ENCODE measurements at regions not wholly inside any gene's neighbourhood (a gene's known extent, or its start where the extent isn't known, plus 50 kb on each side); places are given as distances from the start of the nearest gene placed in this dataset.

DNA sequence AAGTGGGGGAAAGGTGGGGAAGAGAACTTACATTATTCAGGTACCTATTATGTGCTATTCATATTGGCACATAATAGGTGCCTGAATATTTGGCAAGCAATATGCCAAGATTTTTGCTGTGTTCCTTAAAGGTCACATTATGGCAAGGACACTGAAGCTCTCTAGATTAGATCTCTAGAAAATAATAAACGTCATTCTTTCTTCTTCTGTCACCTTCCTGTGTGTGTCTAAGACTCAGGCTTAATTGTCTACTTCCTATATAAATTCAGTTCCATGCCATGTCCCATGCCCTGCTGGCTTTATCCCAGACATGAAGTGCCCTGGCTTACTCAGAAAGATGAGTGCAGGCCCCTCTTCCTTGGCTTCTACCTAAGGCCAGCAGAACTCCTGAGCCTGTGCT is 191.1 kb upstream of the CTAGE1 start:
- Histone ChIP-seq H3K36me3 (replicated peaks in 1 of 2; ENCODE audit: control insufficient read depth in 2 of 2, insufficient read depth in 2 of 2, low read length in 2 of 2) (no peaks in the 10 kb centered on the region), H3K14ac (ENCODE audit: low read length) (no peak overlapping the region), H2BK5ac (ENCODE audit: low read length) (no peak overlapping the region), H2AFZ (ENCODE audit: low read length) (no peak overlapping the region), H3K18ac (ENCODE audit: low read length) (no peak overlapping the region), H3K23ac (ENCODE audit: low read depth, low read length, poor library complexity) (no peak overlapping the region), H3K79me1 (ENCODE audit: low read depth, low read length) (no peaks in the 10 kb centered on the region), H2BK15ac (ENCODE audit: low read length) (no peak overlapping the region), H2AK5ac (ENCODE audit: low read depth, low read length) (no peak overlapping the region), H3K9ac (ENCODE audit: low read depth, low read length, poor library complexity) (no peak overlapping the region), H3K4ac (ENCODE audit: low read length) (no peak overlapping the region), H4K8ac (ENCODE audit: low read depth, low read length) (no peak overlapping the region), H2BK12ac (ENCODE audit: low read length) (no peak overlapping the region), H4K91ac (ENCODE audit: low read depth, low read length, poor library complexity) (no peak overlapping the region), H2BK120ac (ENCODE audit: low read depth, low read length) (no peak overlapping the region), H3K27ac (replicated peaks; ENCODE audit: low read length) (no peak overlapping the region), H3K4me2 (ENCODE audit: insufficient read depth, low read length, poor library complexity, severe bottlenecking) (no peak overlapping the region), H3K27me3 (ENCODE audit: control insufficient read depth in 3 of 3, insufficient read depth in 3 of 3, low read depth in 1 of 3, low read length in 3 of 3) (no peaks in the 10 kb centered on the region), H3K4me3 (ENCODE audit: low read length in 2 of 2) (no peak overlapping the region), H3K9me3 (replicated peaks in 1 of 2; ENCODE audit: control insufficient read depth in 2 of 2, insufficient read depth in 1 of 2, low read depth in 1 of 2, low read length in 2 of 2) (no peaks in the 10 kb centered on the region), H3K4me1 (ENCODE audit: control insufficient read depth in 2 of 2, insufficient read depth in 1 of 2, low read depth in 1 of 2, low read length in 2 of 2) (peaks cover 0 to 17% of the 10 kb centered on the region in 2 donors)
- DNase-seq (ENCODE audit: low spot score), result no peak
- no CpG with 5 or more reads among the region's 1 CpG for WGBS, 2 donors (ENCODE audit: extremely low coverage in 2 of 2, insufficient read length in 2 of 2, insufficient replicate concordance in 1 of 2)

DNA sequence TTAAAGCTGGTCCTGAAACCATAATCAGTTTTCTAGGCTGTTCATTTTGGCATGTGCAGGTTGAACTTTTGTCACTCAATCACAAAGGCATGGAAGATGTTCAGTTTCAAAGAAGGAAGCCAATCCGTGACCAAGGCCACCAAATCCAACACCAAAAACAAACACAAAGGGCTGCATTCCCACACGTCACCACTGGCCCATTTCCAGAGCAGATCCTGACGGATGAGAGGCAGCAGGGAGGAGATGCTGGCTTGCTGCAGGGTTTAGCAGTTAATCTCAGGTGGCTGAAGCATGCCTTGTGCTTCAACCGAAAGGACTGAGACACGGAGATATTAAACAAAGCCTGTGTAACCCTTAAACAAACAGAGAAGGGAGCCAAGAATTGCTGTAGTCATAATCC is 191.9 kb upstream of the CTAGE1 start:
- H2AFZ ChIP-seq (ENCODE audit: low read length), result no peak overlapping the region
- no peak overlapping the region for H3K14ac ChIP-seq (ENCODE audit: low read length)
- H3K4me3 ChIP-seq (ENCODE audit: low read length in 2 of 2), result no peak overlapping the region
- H3K23ac ChIP-seq (ENCODE audit: low read depth, low read length, poor library complexity), result no peak overlapping the region
- no peak overlapping the region for H4K8ac ChIP-seq (ENCODE audit: low read depth, low read length)
- no peak overlapping the region for H2AK5ac ChIP-seq (ENCODE audit: low read depth, low read length)
- no peaks in the 10 kb centered on the region for H3K27me3 ChIP-seq (ENCODE audit: control insufficient read depth in 3 of 3, insufficient read depth in 3 of 3, low read depth in 1 of 3, low read length in 3 of 3)
- no peak for DNase-seq (ENCODE audit: low spot score)
- no peak overlapping the region for H3K27ac ChIP-seq (replicated peaks; ENCODE audit: low read length)
- no peak overlapping the region for H2BK5ac ChIP-seq (ENCODE audit: low read length)
- H2BK15ac ChIP-seq (ENCODE audit: low read length), result no peak overlapping the region
- H2BK120ac ChIP-seq (ENCODE audit: low read depth, low read length), result no peak overlapping the region
- H2BK12ac ChIP-seq (ENCODE audit: low read length), result no peak overlapping the region
- peak overlapping the region; percentile 8 for H3K18ac ChIP-seq (ENCODE audit: low read length)
- peaks cover 0 to 17% of the 10 kb centered on the region in 2 donors for H3K4me1 ChIP-seq (ENCODE audit: control insufficient read depth in 2 of 2, insufficient read depth in 1 of 2, low read depth in 1 of 2, low read length in 2 of 2)
- H3K4ac ChIP-seq (ENCODE audit: low read length), result no peak overlapping the region
- H3K9ac ChIP-seq (ENCODE audit: low read depth, low read length, poor library complexity), result no peak overlapping the region
- no peaks in the 10 kb centered on the region for H3K36me3 ChIP-seq (replicated peaks in 1 of 2; ENCODE audit: control insufficient read depth in 2 of 2, insufficient read depth in 2 of 2, low read length in 2 of 2)
- WGBS, 2 donors (ENCODE audit: extremely low coverage in 2 of 2, insufficient read length in 2 of 2, insufficient replicate concordance in 1 of 2), result no CpG with 5 or more reads among the region's 5 CpGs
- H3K79me1 ChIP-seq (ENCODE audit: low read depth, low read length), result no peaks in the 10 kb centered on the region
- H3K9me3 ChIP-seq (replicated peaks in 1 of 2; ENCODE audit: control insufficient read depth in 2 of 2, insufficient read depth in 1 of 2, low read depth in 1 of 2, low read length in 2 of 2), result no peaks in the 10 kb centered on the region
- no peak overlapping the region for H4K91ac ChIP-seq (ENCODE audit: low read depth, low read length, poor library complexity)
- H3K4me2 ChIP-seq (ENCODE audit: insufficient read depth, low read length, poor library complexity, severe bottlenecking), result no peak overlapping the region

DNA sequence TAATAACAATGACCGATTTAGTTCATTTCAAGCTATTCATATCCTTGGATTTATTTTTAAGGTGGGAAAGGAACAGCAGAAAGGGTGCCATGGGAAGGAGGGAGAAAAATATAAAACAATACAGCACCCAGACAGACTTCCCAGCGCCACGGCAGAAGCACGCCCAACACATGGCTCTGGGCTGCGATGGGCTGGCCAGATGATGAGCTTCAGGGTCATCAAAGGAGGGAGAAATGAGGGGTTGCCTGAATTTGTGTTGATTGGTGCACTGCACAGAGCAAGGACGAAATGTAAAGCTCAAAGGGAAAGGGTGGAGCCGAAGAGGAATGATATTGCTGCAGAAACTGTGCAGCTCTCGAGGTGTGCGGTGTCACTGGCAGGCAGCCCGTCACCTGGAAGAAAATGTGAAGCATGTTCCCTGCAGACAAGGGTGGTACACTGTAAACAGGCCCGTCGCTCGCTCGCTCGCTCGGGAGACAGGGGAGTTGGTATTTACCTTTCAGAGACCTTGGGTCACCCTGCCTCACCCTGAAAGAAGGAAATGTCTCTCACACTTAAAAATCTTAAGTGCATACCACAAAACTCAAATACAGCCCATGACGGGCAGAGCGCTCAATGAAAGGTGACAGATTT is 195.5 kb upstream of the CTAGE1 start:
- no peak overlapping the region for H2AK5ac ChIP-seq (ENCODE audit: low read depth, low read length)
- H2BK5ac ChIP-seq (ENCODE audit: low read length), result no peak overlapping the region
- H3K9ac ChIP-seq (ENCODE audit: low read depth, low read length, poor library complexity), result no peak overlapping the region
- WGBS, 2 donors (ENCODE audit: extremely low coverage in 2 of 2, insufficient read length in 2 of 2, insufficient replicate concordance in 1 of 2), result no CpG with 5 or more reads among the region's 18 CpGs
- H3K14ac ChIP-seq (ENCODE audit: low read length), result no peak overlapping the region
- no peaks in the 10 kb centered on the region for H3K36me3 ChIP-seq (replicated peaks in 1 of 2; ENCODE audit: control insufficient read depth in 2 of 2, insufficient read depth in 2 of 2, low read length in 2 of 2)
- no peak overlapping the region for H3K4me3 ChIP-seq (ENCODE audit: low read length in 2 of 2)
- H3K23ac ChIP-seq (ENCODE audit: low read depth, low read length, poor library complexity), result no peak overlapping the region
- H3K18ac ChIP-seq (ENCODE audit: low read length), result no peak overlapping the region
- no peaks in the 10 kb centered on the region for H3K9me3 ChIP-seq (replicated peaks in 1 of 2; ENCODE audit: control insufficient read depth in 2 of 2, insufficient read depth in 1 of 2, low read depth in 1 of 2, low read length in 2 of 2)
- H2BK120ac ChIP-seq (ENCODE audit: low read depth, low read length), result no peak overlapping the region
- no peak overlapping the region for H4K91ac ChIP-seq (ENCODE audit: low read depth, low read length, poor library complexity)
- DNase-seq (ENCODE audit: low spot score), result no peak
- no peak overlapping the region for H3K4me2 ChIP-seq (ENCODE audit: insufficient read depth, low read length, poor library complexity, severe bottlenecking)
- H2BK12ac ChIP-seq (ENCODE audit: low read length), result no peak overlapping the region
- H2AFZ ChIP-seq (ENCODE audit: low read length), result no peak overlapping the region
- H3K79me1 ChIP-seq (ENCODE audit: low read depth, low read length), result no peaks in the 10 kb centered on the region
- no peak overlapping the region for H2BK15ac ChIP-seq (ENCODE audit: low read length)
- H3K4ac ChIP-seq (ENCODE audit: low read length), result no peak overlapping the region
- no peak overlapping the region for H3K27ac ChIP-seq (replicated peaks; ENCODE audit: low read length)
- peaks cover 0 to 4% of the 10 kb centered on the region in 2 donors for H3K4me1 ChIP-seq (ENCODE audit: control insufficient read depth in 2 of 2, insufficient read depth in 1 of 2, low read depth in 1 of 2, low read length in 2 of 2)
- H4K8ac ChIP-seq (ENCODE audit: low read depth, low read length), result no peak overlapping the region
- H3K27me3 ChIP-seq (ENCODE audit: control insufficient read depth in 3 of 3, insufficient read depth in 3 of 3, low read depth in 1 of 3, low read length in 3 of 3), result no peaks in the 10 kb centered on the region

DNA sequence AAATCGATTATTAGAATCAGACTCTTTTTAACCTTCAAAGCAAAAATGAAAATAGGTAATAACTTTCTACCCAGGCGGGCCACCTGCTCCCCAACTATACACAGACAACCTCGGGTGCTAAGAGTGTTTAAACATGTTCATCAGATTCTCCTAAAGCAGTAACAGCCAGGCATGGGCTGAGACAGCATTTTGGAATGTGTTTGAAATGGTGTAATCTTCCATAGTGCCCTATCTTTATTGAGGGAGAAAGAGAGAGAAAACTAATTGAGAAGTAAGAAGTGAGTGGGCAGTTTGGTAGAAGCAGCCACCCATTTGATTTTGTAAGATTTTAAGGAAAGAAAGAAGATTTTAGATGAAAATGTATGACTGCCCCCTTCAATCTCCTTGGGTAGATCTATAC is 196.1 kb upstream of the CTAGE1 start:
- peaks cover 0 to 3% of the 10 kb centered on the region in 2 donors for H3K4me1 ChIP-seq (ENCODE audit: control insufficient read depth in 2 of 2, insufficient read depth in 1 of 2, low read depth in 1 of 2, low read length in 2 of 2)
- no peak overlapping the region for H2BK120ac ChIP-seq (ENCODE audit: low read depth, low read length)
- no peak overlapping the region for H2BK12ac ChIP-seq (ENCODE audit: low read length)
- no peak overlapping the region for H2BK15ac ChIP-seq (ENCODE audit: low read length)
- no peak overlapping the region for H3K4ac ChIP-seq (ENCODE audit: low read length)
- H3K9ac ChIP-seq (ENCODE audit: low read depth, low read length, poor library complexity), result no peak overlapping the region
- H2BK5ac ChIP-seq (ENCODE audit: low read length), result no peak overlapping the region
- no peak overlapping the region for H3K18ac ChIP-seq (ENCODE audit: low read length)
- H3K27ac ChIP-seq (replicated peaks; ENCODE audit: low read length), result no peak overlapping the region
- no peaks in the 10 kb centered on the region for H3K79me1 ChIP-seq (ENCODE audit: low read depth, low read length)
- no peak overlapping the region for H3K4me3 ChIP-seq (ENCODE audit: low read length in 2 of 2)
- H4K91ac ChIP-seq (ENCODE audit: low read depth, low read length, poor library complexity), result no peak overlapping the region
- H2AK5ac ChIP-seq (ENCODE audit: low read depth, low read length), result no peak overlapping the region
- no CpG with 5 or more reads among the region's 3 CpGs for WGBS, 2 donors (ENCODE audit: extremely low coverage in 2 of 2, insufficient read length in 2 of 2, insufficient replicate concordance in 1 of 2)
- no peak overlapping the region for H3K4me2 ChIP-seq (ENCODE audit: insufficient read depth, low read length, poor library complexity, severe bottlenecking)
- H3K36me3 ChIP-seq (replicated peaks in 1 of 2; ENCODE audit: control insufficient read depth in 2 of 2, insufficient read depth in 2 of 2, low read length in 2 of 2), result no peaks in the 10 kb centered on the region
- no peaks in the 10 kb centered on the region for H3K27me3 ChIP-seq (ENCODE audit: control insufficient read depth in 3 of 3, insufficient read depth in 3 of 3, low read depth in 1 of 3, low read length in 3 of 3)
- DNase-seq (ENCODE audit: low spot score), result no peak
- no peaks in the 10 kb centered on the region for H3K9me3 ChIP-seq (replicated peaks in 1 of 2; ENCODE audit: control insufficient read depth in 2 of 2, insufficient read depth in 1 of 2, low read depth in 1 of 2, low read length in 2 of 2)
- H2AFZ ChIP-seq (ENCODE audit: low read length), result no peak overlapping the region
- H4K8ac ChIP-seq (ENCODE audit: low read depth, low read length), result no peak overlapping the region
- H3K23ac ChIP-seq (ENCODE audit: low read depth, low read length, poor library complexity), result no peak overlapping the region
- no peak overlapping the region for H3K14ac ChIP-seq (ENCODE audit: low read length)

Data from neuronal stem cell (in vitro differentiated cells).